Keratinocyte (primary cell): ENCODE measurements at regions not wholly inside any gene's neighbourhood (a gene's known extent, or its start where the extent isn't known, plus 50 kb on each side); places are given as distances from the start of the nearest gene placed in this dataset.

Experiments used
- DNase-seq: peaks from one replicate; pipeline ENCODE4 v3.0.0-alpha.2; 2011; ENCODE audit warnings: low read depth, missing footprints, low spot score
- FAIRE-seq: peaks from 2 replicates; lab custom pipeline; 2011; peaks lifted over from hg19 to GRCh38; lab: Jason Lieb, UNC
- H2AFZ ChIP-seq: 2 replicates; pipeline ENCODE4 v1.6.0; 2012; ENCODE audit warnings: low read length, control low read depth, inconsistent platforms; ENCODE audit not compliant: control insufficient read depth
- H3K27ac ChIP-seq: 2 replicates; pipeline ENCODE4 v1.5.1; 2011; ENCODE audit warnings: low read length; ENCODE audit not compliant: control insufficient read depth, insufficient read depth
- H3K27me3 ChIP-seq: 3 replicates; pipeline ENCODE4 v1.6.0; 2011; ENCODE audit warnings: low read length; ENCODE audit not compliant: control insufficient read depth, insufficient read depth; ENCODE audit errors: extremely low read depth
- H3K36me3 ChIP-seq, 2 experiments: 2 replicates in 1 of 2; 3 replicates in 1 of 2; pipeline ENCODE4 v1.5.1; 2011; ENCODE audit warnings: low read length in 2 of 2, mild to moderate bottlenecking in 1 of 2; ENCODE audit not compliant: control insufficient read depth in 2 of 2, insufficient read depth in 2 of 2; ENCODE audit errors: extremely low read depth in 1 of 2
- H3K4me1 ChIP-seq: 3 replicates; pipeline ENCODE4 v1.5.1; 2011; ENCODE audit warnings: low read length; ENCODE audit not compliant: control insufficient read depth, insufficient read depth; ENCODE audit errors: extremely low read depth
- H3K4me2 ChIP-seq: 3 replicates; pipeline ENCODE4 v1.6.0; 2011; ENCODE audit warnings: low read depth, low read length; ENCODE audit not compliant: control insufficient read depth, insufficient read depth; ENCODE audit errors: extremely low read depth
- H3K4me3 ChIP-seq, 3 experiments: fragments of 200-600 bp in 1 of 3; sonication (generic) in 1 of 3; 2 replicates in 2 of 3; 3 replicates in 1 of 3; pipeline ENCODE4 v1.5.1; 2011 to 2016; ENCODE audit warnings: low read length in 3 of 3, mild to moderate bottlenecking in 3 of 3, control low read depth in 2 of 3, inconsistent platforms in 1 of 3, low read depth in 1 of 3, mixed read lengths in 1 of 3, mixed run types in 1 of 3, moderate library complexity in 1 of 3; ENCODE audit not compliant: control insufficient read depth in 2 of 3, insufficient read depth in 2 of 3; ENCODE audit errors: extremely low read depth in 1 of 3
- H3K79me2 ChIP-seq: 2 replicates; pipeline ENCODE4 v1.6.0; 2012; ENCODE audit warnings: low read length; ENCODE audit not compliant: control insufficient read depth, insufficient read depth
- H3K9ac ChIP-seq: 3 replicates; pipeline ENCODE4 v1.6.0; 2011; ENCODE audit warnings: low read length; ENCODE audit not compliant: control insufficient read depth, insufficient read depth; ENCODE audit errors: extremely low read depth
- H3K9me1 ChIP-seq: 3 replicates; pipeline ENCODE4 v1.6.0; 2011; ENCODE audit warnings: low read length; ENCODE audit not compliant: control insufficient read depth, insufficient read depth; ENCODE audit errors: extremely low read depth
- H3K9me3 ChIP-seq: 2 replicates; pipeline ENCODE4 v1.5.1; 2012; ENCODE audit warnings: low read depth, low read length; ENCODE audit not compliant: control insufficient read depth
- H4K20me1 ChIP-seq: 3 replicates; pipeline ENCODE4 v1.6.0; 2011; ENCODE audit warnings: low read length; ENCODE audit not compliant: control insufficient read depth, insufficient read depth; ENCODE audit errors: extremely low read depth
- CTCF ChIP-seq, 3 experiments: IDR thresholded peaks in 1 of 3; conservative IDR thresholded peaks in 1 of 3; optimal IDR thresholded peaks in 1 of 3; 2 replicates in 2 of 3; 3 replicates in 1 of 3; pipeline versions ENCODE3 to v1.5.1; 2011; ENCODE audit warnings: low read length in 3 of 3, mild to moderate bottlenecking in 3 of 3, moderate library complexity in 2 of 3, control low read depth in 1 of 3, inconsistent platforms in 1 of 3; ENCODE audit not compliant: insufficient read depth in 2 of 3; ENCODE audit errors: extremely low read depth in 1 of 3
- EZH2 ChIP-seq: IDR thresholded peaks from one replicate; pipeline ENCODE4 v1.6.1; 2012; ENCODE audit warnings: inconsistent platforms, mild to moderate bottlenecking, low read length, moderate library complexity
- dilution Hi-C: fragments of 300-500 bp; cut with MboI; formaldehyde crosslinking; loops from one replicate; pipeline ENCODE4 v1.7.0; 2020; ENCODE audit warnings: low sequenced_read_pairs; ENCODE audit not compliant: extremely low pct_ligation_motif_present

DNA sequence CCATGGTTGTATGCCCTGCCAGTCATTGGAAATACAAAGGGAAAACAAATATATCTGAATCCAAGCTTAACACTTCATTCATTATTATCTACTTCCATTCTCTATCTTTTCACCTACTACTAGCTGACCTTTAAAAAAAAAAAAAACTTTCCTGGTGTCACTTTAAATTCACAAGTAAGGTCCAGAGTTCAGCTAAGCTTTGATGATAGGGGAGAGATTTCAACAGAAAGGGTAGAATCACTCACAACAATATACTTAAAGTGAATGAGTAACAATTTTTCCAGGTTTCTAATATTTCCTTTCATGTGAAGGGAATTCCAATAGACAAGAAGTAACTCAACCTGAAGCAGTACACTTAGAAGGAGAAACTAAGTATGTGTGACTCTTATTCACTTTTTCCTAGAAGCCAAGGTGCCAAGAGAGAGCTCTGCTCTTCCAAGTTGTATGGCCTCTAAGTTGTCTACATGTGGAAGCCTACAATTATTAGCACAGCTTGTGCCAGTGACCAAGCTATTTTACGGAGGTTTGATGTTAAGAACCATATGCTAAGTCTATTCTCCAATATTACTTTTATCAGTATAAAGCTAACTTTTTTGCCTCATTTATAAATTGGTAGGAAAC lies 371.7 kb downstream of the TENT5A start:
- FAIRE-seq, result no peak
- no peaks in the 10 kb centered on the region for H3K9me1 ChIP-seq
- H3K9ac ChIP-seq, result no peak overlapping the region
- H3K4me1 ChIP-seq, result no peaks in the 10 kb centered on the region
- no peaks in the 10 kb centered on the region for H4K20me1 ChIP-seq
- H3K9me3 ChIP-seq, result no peaks in the 10 kb centered on the region
- H3K27me3 ChIP-seq, result no peaks in the 10 kb centered on the region
- no peak overlapping the region for H2AFZ ChIP-seq
- no peak overlapping the region for H3K4me2 ChIP-seq
- TF ChIP-seq CTCF (optimal IDR thresholded peaks at IDR 0.05 in 1 of 3, IDR thresholded peaks at IDR 0.05 in 1 of 3, conservative IDR thresholded peaks at IDR 0.05 in 1 of 3; ENCODE audit: extremely low read depth in 1 of 3, insufficient read depth in 2 of 3, low read length in 3 of 3) (no peak), EZH2 (no peak)
- H3K4me3 ChIP-seq, result no peak overlapping the region
- dilution Hi-C loops, result no loop called here
- no peak overlapping the region for H3K27ac ChIP-seq
- DNase-seq, result no peak
- H3K36me3 ChIP-seq, result no peaks in the 10 kb centered on the region
- H3K79me2 ChIP-seq, result no peaks in the 10 kb centered on the region

- Histone ChIP-seq H3K27ac (no peak overlapping the region), H3K4me1 (no peaks in the 10 kb centered on the region), H3K9ac (no peak overlapping the region), H3K9me3 (no peaks in the 10 kb centered on the region), H3K4me3 (no peak overlapping the region), H3K9me1 (no peaks in the 10 kb centered on the region), H4K20me1 (no peaks in the 10 kb centered on the region), H3K4me2 (no peak overlapping the region), H2AFZ (no peak overlapping the region), H3K27me3 (no peaks in the 10 kb centered on the region), H3K36me3 (no peaks in the 10 kb centered on the region), H3K79me2 (no peaks in the 10 kb centered on the region)
- DNase-seq (no peak), FAIRE-seq (no peak)
- dilution Hi-C loops, result no loop called here
- no peak for TF ChIP-seq EZH2
- TF ChIP-seq CTCF (optimal IDR thresholded peaks at IDR 0.05 in 1 of 3, IDR thresholded peaks at IDR 0.05 in 1 of 3, conservative IDR thresholded peaks at IDR 0.05 in 1 of 3; ENCODE audit: extremely low read depth in 1 of 3, insufficient read depth in 2 of 3, low read length in 3 of 3), result no peak
Measured at GRCh38 chr6:81376745-81377144, 375.7 kb downstream of the TENT5A start.
